Spleen (tissue), 11 donors: ENCODE measurements at regions not wholly inside any gene's neighbourhood (a gene's known extent, or its start where the extent isn't known, plus 50 kb on each side); places are given as distances from the start of the nearest gene placed in this dataset.
"Not testable (repeated sequence)": the region's sequence is repeated elsewhere in the genome, so short reads cannot be mapped to it uniquely, and the experiment has no call there.

Experiments used
- DNase-seq: peaks from one replicate; pipeline ENCODE4 v3.0.0-alpha.2; 2020
- H3K27ac ChIP-seq, 8 donors: fragments of 200-600 bp; sonication (generic) in 7 of 8; 1 replicate in 4 of 8; 2 replicates in 4 of 8; pipeline versions ENCODE4 v1.5.0 to v1.8.0; 2016 to 2021; ENCODE audit warnings: inconsistent platforms in 4 of 8, mild to moderate bottlenecking in 4 of 8, moderate library complexity in 1 of 8
- H3K27me3 ChIP-seq, 7 donors: fragments of 200-600 bp; sonication (generic) in 6 of 7; replicated peaks in 1 of 7; 1 replicate in 4 of 7; 2 replicates in 3 of 7; pipeline versions ENCODE4 v1.5.0 to v1.8.0; 2016 to 2021; ENCODE audit warnings: inconsistent platforms in 3 of 7, mild to moderate bottlenecking in 1 of 7
- H3K36me3 ChIP-seq, 6 donors: fragments of 200-600 bp; sonication (generic) in 5 of 6; 1 replicate in 4 of 6; 2 replicates in 2 of 6; pipeline versions ENCODE4 v1.5.0 to v1.8.0; 2016 to 2021; ENCODE audit warnings: inconsistent platforms in 2 of 6
- H3K4me1 ChIP-seq, 6 donors: fragments of 200-600 bp; sonication (generic) in 5 of 6; 1 replicate in 3 of 6; 2 replicates in 3 of 6; pipeline versions ENCODE4 v1.5.0 to v1.8.0; 2016 to 2021; ENCODE audit warnings: inconsistent platforms in 3 of 6
- H3K4me3 ChIP-seq, 8 donors: fragments of 200-600 bp; sonication (generic) in 7 of 8; 1 replicate in 4 of 8; 2 replicates in 4 of 8; pipeline versions ENCODE4 v1.5.0 to v1.8.0; 2016 to 2021; ENCODE audit warnings: inconsistent platforms in 4 of 8, mild to moderate bottlenecking in 4 of 8, moderate library complexity in 2 of 8
- H3K9me3 ChIP-seq, 8 donors: fragments of 200-600 bp; sonication (generic) in 7 of 8; 1 replicate in 4 of 8; 2 replicates in 4 of 8; pipeline versions ENCODE4 v1.5.0 to v1.8.0; 2016 to 2021; ENCODE audit warnings: inconsistent platforms in 4 of 8
- POLR2A ChIP-seq, 3 donors: fragments of 450-650 bp; IDR thresholded peaks; one replicate each; pipeline ENCODE4 v1.5.1; 2017; ENCODE audit warnings: antibody characterized with exemption in 3 of 3, mild to moderate bottlenecking in 1 of 3
- POLR2AphosphoS5 ChIP-seq, 3 donors: sonication (generic); formaldehyde crosslinking; IDR thresholded peaks; one replicate each; pipeline ENCODE4 v1.5.1; 2017; ENCODE audit warnings: antibody characterized with exemption in 3 of 3
- WGBS, 5 donors: extraction: QIAGEN DNeasy Blood & Tissue Kit in 3 of 5; methylation state at CpG; one replicate each; pipeline versions ENCODE4 v1.1.5 to v1.1.7; 2013 to 2018; 5-methylcytosine and 5-hydroxymethylcytosine counted together
- intact Hi-C: fragments of 100-400 bp; cut with DNase I; formaldehyde crosslinking; loops from one replicate; pipeline ENCODE4 v1.15.0; 2023; ENCODE audit warnings: low total_unique reads
- TF ChIP-seq, protein P1 (sequence below), 11 experiments: fragments of 200-600 bp in 7 of 11; fragments of 450-650 bp in 4 of 11; sonication (generic) in 4 of 11; IDR thresholded peaks in 8 of 11; conservative IDR thresholded peaks in 3 of 11; 1 replicate in 7 of 11; 2 replicates in 4 of 11; pipeline versions ENCODE4 v1.4.0 to v1.8.0; 2016 to 2021; ENCODE audit warnings: antibody characterized with exemption in 11 of 11, inconsistent platforms in 4 of 11, mild to moderate bottlenecking in 1 of 11
- donor health status: healthy with polysubstance abuse.
- donor health status: DM: no; HTN: no; CAD: no; lungs with moderate emphysema.
- donor health status: DM: no; HTN: no; CAD: no.
- donor health status: Bipolar disorder and iron deficiency.
- donor health status: healthy.
- donor health status: DM: no; HTN: no; CAD: no.
- donor health status: DM: yes; HTN: yes; CAD: no.

DNA sequence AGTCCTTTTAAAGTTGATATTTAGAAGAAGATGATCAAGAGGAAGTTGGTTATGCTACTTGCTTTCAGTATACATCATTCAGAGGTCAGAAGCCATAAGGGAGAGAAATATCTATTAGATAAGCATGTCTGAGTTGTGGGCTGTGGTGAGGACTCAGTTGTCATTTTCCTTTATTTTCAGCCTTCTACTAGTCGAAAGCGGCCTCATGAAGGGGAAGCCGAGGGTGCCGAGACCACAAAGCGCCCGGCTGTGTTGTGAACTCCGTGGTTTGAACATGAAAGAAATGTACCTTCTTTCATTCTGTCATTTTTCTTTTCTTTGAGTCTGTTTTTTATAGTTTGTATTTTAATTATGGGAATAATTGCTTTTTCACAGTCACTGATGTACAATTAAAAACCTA is 624.8 kb downstream of the ZNF37A start:
- intact Hi-C loops, H3K27me3 ChIP-seq, H3K36me3 ChIP-seq, H3K4me1 ChIP-seq, DNase-seq, H3K27ac ChIP-seq, H3K4me3 ChIP-seq: not testable (repeated sequence)
- H3K9me3 ChIP-seq: peaks cover 0 to 51% (median 18%) of the 10 kb centered on the region in 8 donors
- 74 to 86% (median 82%) methylated on average over 7 of the region's 7 CpGs for WGBS, 5 donors

DNA sequence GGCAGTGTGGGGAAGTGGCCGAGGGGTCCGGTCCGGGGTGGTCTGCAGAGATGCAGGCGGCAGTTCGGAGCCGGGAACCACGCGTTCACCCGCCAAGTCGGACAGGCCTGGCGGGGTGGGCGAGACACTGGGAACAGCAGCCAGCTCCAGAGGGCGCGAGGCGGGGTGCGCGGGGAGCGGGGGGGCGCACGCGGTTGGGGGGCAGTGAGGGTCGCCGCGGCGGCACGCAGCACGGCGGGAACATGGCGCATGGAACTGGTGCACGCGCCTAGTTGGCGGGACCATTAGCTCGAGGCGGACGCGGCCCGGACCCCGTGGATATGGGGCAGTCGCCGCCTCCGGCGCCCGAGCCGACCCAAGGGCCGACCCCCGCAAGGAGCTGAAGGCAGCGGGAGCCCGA is 635.9 kb downstream of the ZNF37A start:
- Histone ChIP-seq H3K27me3 (no peaks in the 10 kb centered on the region), H3K4me3 (no peak overlapping the region), H3K9me3 (peaks cover 0 to 49% (median 28%) of the 10 kb centered on the region in 8 donors), H3K27ac (no peak overlapping the region), H3K36me3 (no peaks in the 10 kb centered on the region), H3K4me1 (no peaks in the 10 kb centered on the region)
- DNase-seq: no peak
- TF ChIP-seq, protein P1, sequence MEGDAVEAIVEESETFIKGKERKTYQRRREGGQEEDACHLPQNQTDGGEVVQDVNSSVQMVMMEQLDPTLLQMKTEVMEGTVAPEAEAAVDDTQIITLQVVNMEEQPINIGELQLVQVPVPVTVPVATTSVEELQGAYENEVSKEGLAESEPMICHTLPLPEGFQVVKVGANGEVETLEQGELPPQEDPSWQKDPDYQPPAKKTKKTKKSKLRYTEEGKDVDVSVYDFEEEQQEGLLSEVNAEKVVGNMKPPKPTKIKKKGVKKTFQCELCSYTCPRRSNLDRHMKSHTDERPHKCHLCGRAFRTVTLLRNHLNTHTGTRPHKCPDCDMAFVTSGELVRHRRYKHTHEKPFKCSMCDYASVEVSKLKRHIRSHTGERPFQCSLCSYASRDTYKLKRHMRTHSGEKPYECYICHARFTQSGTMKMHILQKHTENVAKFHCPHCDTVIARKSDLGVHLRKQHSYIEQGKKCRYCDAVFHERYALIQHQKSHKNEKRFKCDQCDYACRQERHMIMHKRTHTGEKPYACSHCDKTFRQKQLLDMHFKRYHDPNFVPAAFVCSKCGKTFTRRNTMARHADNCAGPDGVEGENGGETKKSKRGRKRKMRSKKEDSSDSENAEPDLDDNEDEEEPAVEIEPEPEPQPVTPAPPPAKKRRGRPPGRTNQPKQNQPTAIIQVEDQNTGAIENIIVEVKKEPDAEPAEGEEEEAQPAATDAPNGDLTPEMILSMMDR (IDR thresholded peaks at IDR 0.05 in 8 of 11, conservative IDR thresholded peaks at IDR 0.05 in 3 of 11): no peak
- no peak for TF ChIP-seq POLR2A (IDR thresholded peaks at IDR 0.05)
- TF ChIP-seq POLR2AphosphoS5 (IDR thresholded peaks at IDR 0.05): no peak
- 83 to 90% (median 87%) methylated on average over 30 to 48 of the region's 48 CpGs for WGBS, 5 donors
- intact Hi-C loops: no loop called here

DNA sequence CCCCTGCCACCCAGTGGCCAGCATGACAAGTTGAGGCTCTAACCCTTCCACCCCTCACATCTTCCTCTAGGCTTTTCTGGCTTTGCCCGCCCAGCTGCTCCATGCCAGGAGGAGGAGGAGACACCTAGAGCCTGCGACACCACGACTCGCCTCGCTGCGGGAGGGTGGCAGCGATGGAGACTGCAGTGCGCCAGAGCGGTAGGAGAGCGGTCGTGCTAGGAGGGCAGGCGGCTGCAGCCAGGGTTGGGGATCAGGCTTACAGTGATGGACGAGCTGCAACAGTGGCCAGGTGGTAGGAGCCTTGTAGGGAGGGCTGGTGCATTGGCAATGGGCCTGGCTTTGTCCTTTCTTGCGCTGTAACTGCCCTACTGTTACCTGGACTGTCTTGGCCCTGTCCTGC is 642.5 kb downstream of the ZNF37A start:
- H3K4me3 ChIP-seq, H3K36me3 ChIP-seq, H3K4me1 ChIP-seq, DNase-seq, H3K27ac ChIP-seq, H3K27me3 ChIP-seq, intact Hi-C loops: not testable (repeated sequence)
- 68 to 78% (median 73%) methylated on average over 2 to 14 of the region's 14 CpGs for WGBS, 5 donors
- peaks cover 0 to 52% (median 10%) of the 10 kb centered on the region in 8 donors for H3K9me3 ChIP-seq

DNA sequence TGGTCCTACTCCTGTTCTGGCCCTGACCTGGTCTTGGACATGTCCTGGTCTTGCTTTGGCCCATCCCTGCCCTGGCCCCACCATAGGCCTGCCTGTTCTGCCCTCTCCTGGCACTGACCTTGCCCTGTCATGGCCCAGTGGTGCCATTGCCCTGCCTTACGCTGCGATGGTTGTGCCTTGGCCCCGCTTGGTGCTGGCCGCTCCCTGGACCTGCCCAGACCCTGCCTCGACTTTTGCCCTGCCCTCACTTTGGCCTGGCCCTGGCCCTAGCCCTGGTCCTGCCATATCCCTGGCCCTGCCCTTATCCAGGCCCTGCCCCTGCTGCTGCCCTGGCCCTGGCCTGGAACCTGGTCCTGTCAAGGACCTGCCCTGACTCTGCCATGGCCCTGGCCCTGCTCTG is 643.1 kb downstream of the ZNF37A start:
- not testable (repeated sequence) for H3K4me3 ChIP-seq, DNase-seq

DNA sequence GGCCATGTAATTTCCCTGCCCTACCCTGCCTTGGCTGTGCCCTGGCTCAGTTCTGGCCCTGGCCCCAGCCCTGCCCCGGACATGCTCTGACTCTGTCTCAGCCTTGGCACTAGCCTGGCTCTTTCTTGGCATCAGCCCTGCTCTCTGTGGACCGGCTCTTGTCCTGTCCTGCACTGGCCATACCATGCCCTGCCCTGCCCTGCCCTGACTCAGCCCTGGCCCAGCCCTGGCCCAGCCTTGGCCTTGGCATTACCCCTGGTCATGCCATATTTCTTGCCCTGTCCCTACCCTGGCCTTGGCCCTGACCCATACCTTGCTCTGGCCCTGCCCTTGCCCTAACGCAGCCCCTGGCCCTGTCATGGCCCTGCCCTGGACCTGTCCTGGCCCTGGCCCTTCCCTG is 643.9 kb downstream of the ZNF37A start:
- H3K36me3 ChIP-seq, H3K4me1 ChIP-seq, DNase-seq, H3K27me3 ChIP-seq, intact Hi-C loops, H3K4me3 ChIP-seq, H3K27ac ChIP-seq: not testable (repeated sequence)
- peaks cover 0 to 62% (median 10%) of the 10 kb centered on the region in 8 donors for H3K9me3 ChIP-seq
- 73 to 92% (median 89%) methylated on average over 2 to 3 of the region's 3 CpGs for whole genome bisulfite sequencing, 5 donors

More for the DNA sequence above, 643.1 kb downstream of the ZNF37A start:
- H3K4me1 ChIP-seq, H3K36me3 ChIP-seq, H3K27me3 ChIP-seq, intact Hi-C loops, H3K27ac ChIP-seq: not testable (repeated sequence)
- 86 to 100% (median 94%) methylated on average over 5 of the region's 5 CpGs for WGBS, 5 donors
- peaks cover 0 to 58% (median 9%) of the 10 kb centered on the region in 8 donors for H3K9me3 ChIP-seq

DNA sequence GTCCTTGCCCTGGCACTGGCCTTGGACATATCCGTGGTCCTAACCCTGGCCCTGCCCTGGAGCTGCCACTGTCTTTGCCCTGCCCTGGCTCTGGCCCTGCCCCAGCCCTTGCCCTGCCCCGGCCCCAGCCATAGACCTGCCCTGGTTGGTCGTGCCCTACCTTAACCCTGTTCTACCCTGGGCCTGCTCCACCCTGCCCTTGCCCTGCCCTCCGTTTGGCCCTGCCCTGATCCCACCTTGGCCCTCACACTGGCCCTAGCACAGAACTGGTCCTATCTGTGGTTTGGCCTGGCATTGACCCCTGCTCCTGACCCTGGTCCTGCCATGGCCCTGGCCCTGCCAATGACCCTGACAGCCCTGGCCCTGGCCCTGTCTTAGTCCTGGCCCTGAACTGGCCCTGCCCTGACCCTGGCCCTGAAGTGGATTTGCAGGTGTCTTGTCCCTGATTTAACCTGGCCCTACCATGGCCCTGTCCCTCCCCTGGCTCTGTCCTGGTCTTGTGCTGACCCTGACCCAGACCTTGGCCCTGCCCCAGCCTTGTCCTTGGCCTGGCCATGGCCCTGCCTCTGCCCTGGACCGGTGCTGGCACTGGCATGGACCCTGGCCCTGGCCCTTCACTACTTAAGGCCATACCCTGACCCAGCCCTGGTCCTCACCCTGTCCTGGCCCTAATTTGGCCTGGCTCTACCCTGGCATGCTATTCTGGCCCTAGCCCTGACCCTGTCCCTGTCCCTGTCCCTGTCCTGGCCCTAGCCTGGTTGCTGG is 645.1 kb downstream of the ZNF37A start:
- intact Hi-C loops, H3K27ac ChIP-seq, H3K27me3 ChIP-seq, H3K4me3 ChIP-seq, H3K4me1 ChIP-seq, H3K36me3 ChIP-seq, DNase-seq: not testable (repeated sequence)
- WGBS, 5 donors: 51 to 78% (median 70%) methylated on average over 3 to 5 of the region's 5 CpGs
- peaks cover 0 to 65% (median 16%) of the 10 kb centered on the region in 8 donors for H3K9me3 ChIP-seq

DNA sequence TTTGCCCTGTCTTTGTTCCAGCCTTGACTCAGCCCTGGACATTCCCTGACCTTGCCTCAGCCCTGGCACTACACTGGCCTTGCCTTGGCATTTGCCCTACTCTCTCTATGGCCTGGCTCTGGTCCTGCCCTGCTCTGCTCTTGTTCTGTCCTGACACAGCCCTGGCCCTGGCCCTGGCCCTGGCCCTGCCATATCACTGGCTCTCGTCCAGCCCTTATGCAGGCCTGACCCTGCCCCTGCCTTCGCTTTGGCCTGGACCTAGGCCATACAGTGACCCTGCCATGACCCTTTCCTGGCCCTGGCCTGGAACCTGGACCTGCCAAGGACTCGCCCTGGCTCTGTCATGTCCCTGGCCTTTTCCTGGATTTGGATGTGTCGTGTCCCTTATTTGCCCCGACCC is 646.0 kb downstream of the ZNF37A start:
- intact Hi-C loops: no loop called here
- H3K27ac ChIP-seq: no peak overlapping the region
- H3K4me1 ChIP-seq: no peaks in the 10 kb centered on the region
- H3K27me3 ChIP-seq: no peaks in the 10 kb centered on the region
- TF ChIP-seq, protein P1 (IDR thresholded peaks at IDR 0.05 in 8 of 11, conservative IDR thresholded peaks at IDR 0.05 in 3 of 11): no peak
- no peak for TF ChIP-seq POLR2AphosphoS5 (IDR thresholded peaks at IDR 0.05)
- TF ChIP-seq POLR2A (IDR thresholded peaks at IDR 0.05): no peak
- DNase-seq: no peak
- no peaks in the 10 kb centered on the region for H3K36me3 ChIP-seq
- peaks cover 0 to 73% (median 20%) of the 10 kb centered on the region in 8 donors for H3K9me3 ChIP-seq
- no peak overlapping the region for H3K4me3 ChIP-seq
- 57 to 82% (median 72%) methylated on average over 5 of the region's 5 CpGs for WGBS, 5 donors
